ENCODE measurements at regions not wholly inside any gene's neighbourhood (a gene's known extent, or its start where the extent isn't known, plus 50 kb on each side); places are given as distances from the start of the nearest gene placed in this dataset.

DNA sequence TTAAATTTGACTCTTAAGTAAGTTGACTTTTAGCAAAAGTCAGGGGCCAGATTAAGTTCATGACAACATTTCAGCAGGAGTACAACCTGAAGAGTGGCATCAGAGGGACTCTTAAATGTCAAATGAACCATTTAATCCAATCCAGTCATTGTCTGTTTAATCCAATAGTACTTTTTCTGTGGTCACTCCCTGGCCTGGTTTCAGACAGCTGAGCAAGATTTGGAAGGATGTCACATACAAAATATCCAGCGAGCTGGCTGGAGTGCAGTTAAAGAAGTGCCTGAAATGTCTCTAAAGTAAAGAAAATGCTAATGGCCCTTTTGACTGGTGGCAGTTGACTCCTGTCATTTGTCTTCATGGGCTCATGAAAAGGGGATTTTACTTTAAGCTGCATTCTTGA is 1082.1 kb downstream of the AACS start:
- Mint-ChIP-seq H3K4me1 (ENCODE audit: low read depth, unreplicated experiment) (no peaks in the 10 kb centered on the region), H3K27ac (ENCODE audit: unreplicated experiment) (no peak overlapping the region), H3K36me3 (ENCODE audit: insufficient read depth, unreplicated experiment) (no peaks in the 10 kb centered on the region), H3K27me3 (ENCODE audit: unreplicated experiment) (no peaks in the 10 kb centered on the region), H3K9me3 (ENCODE audit: low read depth, unreplicated experiment) (peaks cover 10% of the 10 kb centered on the region), H3K4me3 (ENCODE audit: low read depth, unreplicated experiment) (no peak overlapping the region)
- DNase-seq, result no peak
- TF ChIP-seq CTCF (IDR thresholded peaks at IDR 0.05; ENCODE audit: unreplicated experiment), result no peak
- BruUV-seq (replicated peaks), result no TSS peak
- intact Hi-C loops (cut with micrococcal nuclease; ENCODE audit: unreplicated experiment), result no loop called here
- CTCF ChIA-PET, result no interaction called here

- H3K4me3 Mint-ChIP-seq (ENCODE audit: low read depth, unreplicated experiment), result no peak overlapping the region
- H3K27ac Mint-ChIP-seq (ENCODE audit: unreplicated experiment), result no peak overlapping the region
- no TSS peak for BruUV-seq (replicated peaks)
- no peaks in the 10 kb centered on the region for H3K27me3 Mint-ChIP-seq (ENCODE audit: unreplicated experiment)
- intact Hi-C loops (cut with micrococcal nuclease; ENCODE audit: unreplicated experiment), result no loop called here
- TF ChIP-seq CTCF (IDR thresholded peaks at IDR 0.05; ENCODE audit: unreplicated experiment), result no peak
- H3K4me1 Mint-ChIP-seq (ENCODE audit: low read depth, unreplicated experiment), result no peaks in the 10 kb centered on the region
- peaks cover 6% of the 10 kb centered on the region for H3K9me3 Mint-ChIP-seq (ENCODE audit: low read depth, unreplicated experiment)
- DNase-seq, result no peak
- no peaks in the 10 kb centered on the region for H3K36me3 Mint-ChIP-seq (ENCODE audit: insufficient read depth, unreplicated experiment)
- CTCF ChIA-PET, result no interaction called here
Measured at GRCh38 chr12:126156806-126157574, 1091.8 kb downstream of the AACS start.

- H3K4me1 Mint-ChIP-seq (ENCODE audit: low read depth, unreplicated experiment), result no peaks in the 10 kb centered on the region
Measured at GRCh38 chr12:126157575-126157966, 1092.3 kb downstream of the AACS start.

DNA sequence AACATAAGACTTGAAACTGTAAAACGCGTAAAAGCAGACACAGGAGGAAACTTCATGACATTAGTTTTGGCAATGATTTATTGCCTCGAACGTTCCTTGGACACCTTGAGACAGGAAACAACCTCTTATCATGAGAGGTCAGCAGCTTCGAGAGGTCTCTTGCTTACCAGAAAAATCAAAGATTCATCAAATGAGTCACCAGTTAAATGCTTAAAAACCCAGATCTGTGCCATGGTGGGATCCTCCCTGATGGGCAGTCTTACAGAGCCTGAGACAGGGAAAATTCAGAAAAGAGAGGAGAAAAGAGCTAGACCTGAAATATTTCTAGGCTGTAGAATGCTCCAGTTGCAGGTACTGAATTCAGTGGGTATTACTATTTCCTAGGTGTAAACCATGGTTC is 1093.9 kb downstream of the AACS start:
- Mint-ChIP-seq H3K4me3 (ENCODE audit: low read depth, unreplicated experiment) (no peak overlapping the region), H3K4me1 (ENCODE audit: low read depth, unreplicated experiment) (no peaks in the 10 kb centered on the region), H3K9me3 (ENCODE audit: low read depth, unreplicated experiment) (peaks cover 6% of the 10 kb centered on the region), H3K27ac (ENCODE audit: unreplicated experiment) (no peak overlapping the region), H3K36me3 (ENCODE audit: insufficient read depth, unreplicated experiment) (no peaks in the 10 kb centered on the region), H3K27me3 (ENCODE audit: unreplicated experiment) (no peaks in the 10 kb centered on the region)
- TF ChIP-seq CTCF (IDR thresholded peaks at IDR 0.05; ENCODE audit: unreplicated experiment), result no peak
- no TSS peak for BruUV-seq (replicated peaks)
- intact Hi-C loops (cut with micrococcal nuclease; ENCODE audit: unreplicated experiment), result no loop called here
- CTCF ChIA-PET, result no interaction called here
- no peak for DNase-seq

More at GRCh38 chr12:126157575-126157966, 1092.3 kb downstream of the AACS start:
- intact Hi-C loops (cut with micrococcal nuclease; ENCODE audit: unreplicated experiment), result no loop called here
- Mint-ChIP-seq H3K27me3 (ENCODE audit: unreplicated experiment) (no peaks in the 10 kb centered on the region), H3K9me3 (ENCODE audit: low read depth, unreplicated experiment) (peaks cover 6% of the 10 kb centered on the region), H3K36me3 (ENCODE audit: insufficient read depth, unreplicated experiment) (no peaks in the 10 kb centered on the region), H3K4me3 (ENCODE audit: low read depth, unreplicated experiment) (no peak overlapping the region), H3K27ac (ENCODE audit: unreplicated experiment) (no peak overlapping the region)
- no TSS peak for BruUV-seq (replicated peaks)
- DNase-seq, result no peak
- CTCF ChIA-PET, result no interaction called here
- TF ChIP-seq CTCF (IDR thresholded peaks at IDR 0.05; ENCODE audit: unreplicated experiment), result no peak
